HEK293 (cell line): ENCODE measurements at regions not wholly inside any gene's neighbourhood (a gene's known extent, or its start where the extent isn't known, plus 50 kb on each side); places are given as distances from the start of the nearest gene placed in this dataset.

Experiments
- CTCF ChIA-PET: fragments of 350-600 bp; formaldehyde crosslinking; extraction: SDS; loops from one replicate; lab custom pipeline; 2021; ENCODE audit warnings: antibody characterized with exemption; lab: Yijun Ruan, JAX
- POLR2A ChIA-PET: fragments of 300-600 bp; formaldehyde crosslinking; extraction: SDS; loops from one replicate; lab custom pipeline; 2020; ENCODE audit warnings: antibody characterized with exemption, inconsistent platforms; lab: Yijun Ruan, JAX
- H3K27ac ChIP-seq: fragments of 200-500 bp; sonication (Bioruptor generic); 2 replicates; pipeline ENCODE4 v1.5.1; 2014; ENCODE audit warnings: low read depth, low read length, control low read depth, inconsistent platforms; ENCODE audit errors: extremely low read depth
- H3K36me3 ChIP-seq, 2 experiments: fragments of 200-500 bp in 1 of 2; sonication (Bioruptor generic) in 1 of 2; 1 replicate in 1 of 2; 2 replicates in 1 of 2; pipeline ENCODE4 v1.5.1; 2014 to 2017; ENCODE audit warnings: inconsistent platforms in 2 of 2, low read length in 2 of 2; ENCODE audit not compliant: control insufficient read depth in 2 of 2, insufficient read depth in 1 of 2
- H3K4me1 ChIP-seq: fragments of 200-500 bp; sonication (Bioruptor generic); 2 replicates; pipeline ENCODE4 v1.5.1; 2014; ENCODE audit warnings: mild to moderate bottlenecking, low read length, inconsistent platforms; ENCODE audit not compliant: control insufficient read depth, insufficient read depth
- H3K4me3 ChIP-seq: 2 replicates; pipeline ENCODE4 v1.5.1; 2011; ENCODE audit warnings: low read depth, mild to moderate bottlenecking, control low read depth, low read length, moderate library complexity
- H3K9me3 ChIP-seq: fragments of 200-500 bp; sonication (Bioruptor generic); 2 replicates; pipeline ENCODE4 v1.5.1; 2014; ENCODE audit warnings: low read depth, low read length, inconsistent platforms; ENCODE audit not compliant: control insufficient read depth, insufficient read depth
- GLI4 ChIP-seq: fragments of 450-650 bp; formaldehyde crosslinking; IDR thresholded peaks from 2 replicates; pipeline ENCODE4 v1.5.1; 2016; ENCODE audit warnings: missing biosample characterization, missing genetic modification characterization
- ZBTB17 ChIP-seq: fragments of 450-650 bp; formaldehyde crosslinking; IDR thresholded peaks from 2 replicates; pipeline ENCODE4 v1.5.1; 2016; ENCODE audit warnings: missing biosample characterization, missing genetic modification characterization
- ZBTB48 ChIP-seq: fragments of 450-650 bp; formaldehyde crosslinking; IDR thresholded peaks from 2 replicates; pipeline ENCODE4 v1.5.1; 2016; ENCODE audit warnings: missing biosample characterization, missing genetic modification characterization
- ZBTB8A ChIP-seq: fragments of 450-650 bp; formaldehyde crosslinking; IDR thresholded peaks from 2 replicates; pipeline ENCODE4 v1.5.1; 2016; ENCODE audit warnings: missing biosample characterization, missing genetic modification characterization
- ZFP37 ChIP-seq: fragments of 450-650 bp; formaldehyde crosslinking; IDR thresholded peaks from 2 replicates; pipeline ENCODE4 v1.5.1; 2016; ENCODE audit warnings: missing biosample characterization, missing genetic modification characterization
- ZFP41 ChIP-seq: fragments of 450-650 bp; formaldehyde crosslinking; IDR thresholded peaks from 2 replicates; pipeline ENCODE4 v1.5.1; 2016; ENCODE audit warnings: missing biosample characterization, missing genetic modification characterization, borderline replicate concordance
- ZNF146 ChIP-seq: fragments of 450-650 bp; formaldehyde crosslinking; IDR thresholded peaks from 2 replicates; pipeline ENCODE4 v1.5.1; 2016; ENCODE audit warnings: missing biosample characterization, missing genetic modification characterization
- ZNF157 ChIP-seq: fragments of 450-650 bp; formaldehyde crosslinking; IDR thresholded peaks from 2 replicates; pipeline ENCODE4 v1.5.1; 2016; ENCODE audit warnings: missing biosample characterization, missing genetic modification characterization
- ZNF239 ChIP-seq: fragments of 450-650 bp; formaldehyde crosslinking; IDR thresholded peaks from 2 replicates; pipeline ENCODE4 v1.5.1; 2016; ENCODE audit warnings: missing biosample characterization, missing genetic modification characterization
- ZNF341 ChIP-seq: fragments of 450-650 bp; formaldehyde crosslinking; IDR thresholded peaks from 2 replicates; pipeline ENCODE4; 2016; ENCODE audit warnings: low read depth, missing biosample characterization, missing genetic modification characterization
- ZNF37A ChIP-seq: fragments of 450-650 bp; IDR thresholded peaks from 2 replicates; pipeline ENCODE4 v1.5.1; 2018; ENCODE audit warnings: missing biosample characterization, missing genetic modification characterization
- ZNF521 ChIP-seq: fragments of 450-650 bp; formaldehyde crosslinking; IDR thresholded peaks from 2 replicates; pipeline ENCODE4 v1.5.1; 2017; ENCODE audit warnings: missing biosample characterization, mild to moderate bottlenecking, missing genetic modification characterization
- ZNF555 ChIP-seq: fragments of 450-650 bp; formaldehyde crosslinking; conservative IDR thresholded peaks from 2 replicates; pipeline ENCODE4 v1.5.1; 2017; ENCODE audit warnings: missing biosample characterization, mild to moderate bottlenecking, missing genetic modification characterization, inconsistent platforms
- ZNF621 ChIP-seq: fragments of 450-650 bp; formaldehyde crosslinking; IDR thresholded peaks from 2 replicates; pipeline ENCODE4 v1.5.1; 2017; ENCODE audit warnings: missing biosample characterization, missing genetic modification characterization
- ZNF626 ChIP-seq: fragments of 450-650 bp; sonication (Bioruptor Pico); formaldehyde crosslinking; IDR thresholded peaks from 2 replicates; pipeline ENCODE4 v1.5.1; 2018; ENCODE audit warnings: missing biosample characterization, missing genetic modification characterization, inconsistent platforms
- ZNF776 ChIP-seq: fragments of 450-650 bp; formaldehyde crosslinking; IDR thresholded peaks from 2 replicates; pipeline ENCODE4 v1.5.0; 2017; ENCODE audit warnings: missing biosample characterization, missing genetic modification characterization, borderline replicate concordance
- TF ChIP-seq, protein P1 (sequence below): fragments of 450-650 bp; IDR thresholded peaks from 2 replicates; pipeline ENCODE4 v1.5.1; 2018; ENCODE audit warnings: missing biosample characterization, missing genetic modification characterization
- TF ChIP-seq, protein P2 (sequence below): fragments of 450-650 bp; formaldehyde crosslinking; IDR thresholded peaks from 2 replicates; pipeline ENCODE4 v1.5.1; 2016; ENCODE audit warnings: missing biosample characterization, missing genetic modification characterization

DNA sequence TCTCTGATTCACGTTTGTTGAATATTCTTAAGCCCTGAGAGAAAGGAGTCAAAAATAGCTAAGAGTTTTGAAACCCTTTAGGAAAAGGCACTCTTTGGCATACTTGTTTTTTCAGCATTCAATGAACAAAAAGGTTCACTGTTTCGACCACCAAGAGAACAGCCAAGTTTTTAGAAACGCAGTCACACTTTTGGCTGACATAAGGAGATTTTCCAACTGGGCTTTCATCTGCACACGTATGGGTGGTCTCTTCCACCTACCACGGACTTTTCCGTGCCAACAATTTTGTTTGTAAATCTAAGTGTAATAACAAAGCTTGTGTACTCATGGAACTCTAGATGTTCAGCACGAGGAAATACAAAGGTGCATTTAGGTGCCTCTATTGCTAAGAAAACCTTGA is 270.3 kb downstream of the WDR11 start (continued):
- TF ChIP-seq, protein P1, sequence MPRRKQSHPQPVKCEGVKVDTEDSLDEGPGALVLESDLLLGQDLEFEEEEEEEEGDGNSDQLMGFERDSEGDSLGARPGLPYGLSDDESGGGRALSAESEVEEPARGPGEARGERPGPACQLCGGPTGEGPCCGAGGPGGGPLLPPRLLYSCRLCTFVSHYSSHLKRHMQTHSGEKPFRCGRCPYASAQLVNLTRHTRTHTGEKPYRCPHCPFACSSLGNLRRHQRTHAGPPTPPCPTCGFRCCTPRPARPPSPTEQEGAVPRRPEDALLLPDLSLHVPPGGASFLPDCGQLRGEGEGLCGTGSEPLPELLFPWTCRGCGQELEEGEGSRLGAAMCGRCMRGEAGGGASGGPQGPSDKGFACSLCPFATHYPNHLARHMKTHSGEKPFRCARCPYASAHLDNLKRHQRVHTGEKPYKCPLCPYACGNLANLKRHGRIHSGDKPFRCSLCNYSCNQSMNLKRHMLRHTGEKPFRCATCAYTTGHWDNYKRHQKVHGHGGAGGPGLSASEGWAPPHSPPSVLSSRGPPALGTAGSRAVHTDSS (tag by site-specific recombination) = no peak
- TF ChIP-seq ZBTB17 (tag by site-specific recombination) (no peak), ZNF239 (tag by site-specific recombination) (no peak), ZNF555 (tag by site-specific recombination) (no peak), ZNF146 (tag by site-specific recombination) (no peak)
- TF ChIP-seq, protein P2, sequence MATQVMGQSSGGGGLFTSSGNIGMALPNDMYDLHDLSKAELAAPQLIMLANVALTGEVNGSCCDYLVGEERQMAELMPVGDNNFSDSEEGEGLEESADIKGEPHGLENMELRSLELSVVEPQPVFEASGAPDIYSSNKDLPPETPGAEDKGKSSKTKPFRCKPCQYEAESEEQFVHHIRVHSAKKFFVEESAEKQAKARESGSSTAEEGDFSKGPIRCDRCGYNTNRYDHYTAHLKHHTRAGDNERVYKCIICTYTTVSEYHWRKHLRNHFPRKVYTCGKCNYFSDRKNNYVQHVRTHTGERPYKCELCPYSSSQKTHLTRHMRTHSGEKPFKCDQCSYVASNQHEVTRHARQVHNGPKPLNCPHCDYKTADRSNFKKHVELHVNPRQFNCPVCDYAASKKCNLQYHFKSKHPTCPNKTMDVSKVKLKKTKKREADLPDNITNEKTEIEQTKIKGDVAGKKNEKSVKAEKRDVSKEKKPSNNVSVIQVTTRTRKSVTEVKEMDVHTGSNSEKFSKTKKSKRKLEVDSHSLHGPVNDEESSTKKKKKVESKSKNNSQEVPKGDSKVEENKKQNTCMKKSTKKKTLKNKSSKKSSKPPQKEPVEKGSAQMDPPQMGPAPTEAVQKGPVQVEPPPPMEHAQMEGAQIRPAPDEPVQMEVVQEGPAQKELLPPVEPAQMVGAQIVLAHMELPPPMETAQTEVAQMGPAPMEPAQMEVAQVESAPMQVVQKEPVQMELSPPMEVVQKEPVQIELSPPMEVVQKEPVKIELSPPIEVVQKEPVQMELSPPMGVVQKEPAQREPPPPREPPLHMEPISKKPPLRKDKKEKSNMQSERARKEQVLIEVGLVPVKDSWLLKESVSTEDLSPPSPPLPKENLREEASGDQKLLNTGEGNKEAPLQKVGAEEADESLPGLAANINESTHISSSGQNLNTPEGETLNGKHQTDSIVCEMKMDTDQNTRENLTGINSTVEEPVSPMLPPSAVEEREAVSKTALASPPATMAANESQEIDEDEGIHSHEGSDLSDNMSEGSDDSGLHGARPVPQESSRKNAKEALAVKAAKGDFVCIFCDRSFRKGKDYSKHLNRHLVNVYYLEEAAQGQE = no peak

DNA sequence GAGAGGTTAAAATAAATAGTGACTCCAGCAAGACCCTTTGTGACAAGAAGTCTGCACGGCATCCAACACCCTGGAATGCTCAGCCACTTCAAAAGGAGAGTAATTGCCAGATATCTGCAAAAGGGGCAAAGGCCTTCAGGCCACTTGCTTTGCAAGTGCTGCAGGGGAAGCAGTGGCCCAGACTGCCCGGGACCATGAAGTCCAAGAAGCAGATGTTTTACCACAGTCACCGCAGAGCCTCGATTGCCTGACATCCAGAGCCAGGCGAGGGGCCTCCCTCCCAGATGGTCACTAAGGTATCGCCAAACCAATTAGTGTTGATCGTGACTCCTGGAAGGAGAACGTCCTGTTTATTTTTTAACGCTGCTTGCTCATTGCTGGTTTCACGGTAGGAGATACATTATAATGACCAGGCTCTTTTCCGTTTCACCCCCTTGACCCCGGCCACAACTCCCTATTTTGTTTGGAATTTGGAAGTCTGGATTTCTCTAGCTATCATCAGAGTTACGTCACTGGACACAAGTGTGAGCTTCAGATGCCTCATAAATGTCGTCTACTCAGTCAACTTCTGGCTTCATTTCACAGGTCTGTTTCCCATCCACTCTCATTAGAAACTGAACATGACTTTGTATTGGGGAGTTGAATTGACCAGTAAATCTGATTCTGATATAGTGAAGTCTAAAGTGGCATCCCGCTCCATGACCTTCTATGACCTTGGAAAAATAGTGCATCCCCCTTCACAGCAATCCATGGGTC is 276.2 kb downstream of the WDR11 start:
- H3K4me1 ChIP-seq = no peaks in the 10 kb centered on the region
- ChIA-PET POLR2A (no interaction called here), CTCF (no interaction called here)
- H3K4me3 ChIP-seq = no peak overlapping the region
- TF ChIP-seq ZNF157 (tag by site-specific recombination) (no peak), ZFP37 (tag by site-specific recombination) (no peak), ZNF776 (no peak)
- no peak overlapping the region for H3K27ac ChIP-seq
- no peaks in the 10 kb centered on the region for H3K36me3 ChIP-seq
- H3K9me3 ChIP-seq = no peaks in the 10 kb centered on the region

DNA sequence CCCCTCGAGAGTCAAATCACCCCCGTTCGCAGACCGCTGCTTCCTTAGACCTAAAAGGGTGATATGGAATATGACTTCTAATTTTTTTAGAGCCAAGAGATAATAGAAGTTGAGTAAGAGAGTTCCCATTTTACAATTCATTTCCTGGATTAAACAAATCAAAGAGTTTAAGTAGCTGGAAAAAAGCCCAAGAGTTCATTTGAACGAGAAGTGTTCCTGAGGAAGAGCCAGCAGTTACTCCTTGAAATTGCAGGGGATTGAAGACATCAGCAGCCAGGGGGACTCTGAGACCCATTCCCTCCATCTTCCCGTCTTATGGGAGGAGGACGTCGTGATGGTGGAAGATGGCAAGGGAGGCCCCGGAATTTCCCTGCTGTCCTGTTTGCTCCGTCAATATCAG is 277.0 kb downstream of the WDR11 start:
- no peaks in the 10 kb centered on the region for H3K9me3 ChIP-seq
- TF ChIP-seq ZBTB48 (no peak), ZBTB8A (no peak), ZNF626 (tag by site-specific recombination) (no peak), ZNF341 (tag by site-specific recombination) (no peak), ZFP41 (no peak), ZNF521 (tag by site-specific recombination) (no peak), GLI4 (tag by site-specific recombination) (no peak), ZNF37A (tag by site-specific recombination) (no peak), ZNF621 (tag by site-specific recombination) (no peak)
- no peak overlapping the region for H3K4me3 ChIP-seq
- H3K27ac ChIP-seq = no peak overlapping the region
- POLR2A ChIA-PET = no interaction called here
- CTCF ChIA-PET = interaction anchor here (0.5 kb wide), 1 partner anchor 54 kb away, joined by 4 read pairs; no protein-coding TSS in a partner anchor
- no peaks in the 10 kb centered on the region for H3K36me3 ChIP-seq
- H3K4me1 ChIP-seq = no peaks in the 10 kb centered on the region
